H1 (cell line): ENCODE measurements at regions not wholly inside any gene's neighbourhood (a gene's known extent, or its start where the extent isn't known, plus 50 kb on each side); places are given as distances from the start of the nearest gene placed in this dataset.

ENCODE experiments used
- TBP ChIP-seq: IDR thresholded peaks from 2 replicates; pipeline ENCODE4 v1.6.1; 2011; ENCODE audit warnings: low read depth, low read length, improper control_type of control experiment

GRCh38 chrX:69277369-69277990 lies 112.2 kb upstream of the PJA1 start (continued):
- no peak for TF ChIP-seq TBP
